GM18507 (cell line): ENCODE measurements at regions not wholly inside any gene's neighbourhood (a gene's known extent, or its start where the extent isn't known, plus 50 kb on each side); places are given as distances from the start of the nearest gene placed in this dataset.
A peak's percentile ranks its signal among the peaks of the same experiment; 100 is the strongest.

Experiments
- DNase-seq: peaks from one replicate; pipeline ENCODE4 v3.0.0; 2011; ENCODE audit warnings: low read depth; ENCODE audit not compliant: insufficient read length; ENCODE audit errors: extremely low spot score
- FAIRE-seq: peaks from 2 replicates; lab custom pipeline; 2011; peaks lifted over from hg19 to GRCh38; lab: Jason Lieb, UNC

- DNase-seq (no peak), FAIRE-seq (no peak)
These were observed 58.7 kb upstream of the MTHFD1L start for GRCh38 chr6:150806790-150807189.

- FAIRE-seq (peak; percentile 86), DNase-seq (no peak)
These were observed 52.0 kb upstream of the MTHFD1L start for GRCh38 chr6:150813319-150813992.

- DNase-seq: peak; percentile 15
- FAIRE-seq: no peak
These were observed 51.5 kb upstream of the MTHFD1L start for GRCh38 chr6:150813993-150814359.
